ENCODE measurements at regions not wholly inside any gene's neighbourhood (a gene's known extent, or its start where the extent isn't known, plus 50 kb on each side); places are given as distances from the start of the nearest gene placed in this dataset.

GRCh38 chr2:221073326-221074049 is 498.6 kb downstream of the EPHA4 start:
- no peak for TF ChIP-seq ZNF416 (CRISPR knock-in tag; IDR thresholded peaks at IDR 0.05)
- TF ChIP-seq NFYB (CRISPR knock-in tag; conservative IDR thresholded peaks at IDR 0.05; ENCODE audit: low read depth): no peak

All from WTC11 (cell line).